Testis (tissue), 2 donors: ENCODE measurements at regions not wholly inside any gene's neighbourhood (a gene's known extent, or its start where the extent isn't known, plus 50 kb on each side); places are given as distances from the start of the nearest gene placed in this dataset.

Experiments used
- DNase-seq: peaks from one replicate; pipeline ENCODE4 v3.0.0-alpha.2; 2019
- H3K27ac ChIP-seq, 2 donors: fragments of 200-600 bp; sonication (generic); one replicate each; pipeline ENCODE4 v1.5.1; 2019
- H3K27me3 ChIP-seq: fragments of 200-600 bp; sonication (generic); one replicate; pipeline ENCODE4 v1.5.1; 2019
- H3K36me3 ChIP-seq: fragments of 200-600 bp; sonication (generic); one replicate; pipeline ENCODE4 v1.5.1; 2017; ENCODE audit warnings: low read depth; ENCODE audit errors: missing control alignments
- H3K4me1 ChIP-seq: fragments of 200-600 bp; sonication (generic); one replicate; pipeline ENCODE4 v1.5.1; 2019
- H3K4me3 ChIP-seq, 2 donors: fragments of 200-600 bp; sonication (generic); one replicate each; pipeline ENCODE4 v1.5.1; 2017 to 2019
- H3K9me3 ChIP-seq: fragments of 200-600 bp; sonication (generic); one replicate; pipeline ENCODE4 v1.5.1; 2017
- POLR2A ChIP-seq: fragments of 450-650 bp; IDR thresholded peaks from one replicate; pipeline ENCODE4 v1.6.1; 2017; ENCODE audit warnings: antibody characterized with exemption, mild to moderate bottlenecking, moderate library complexity
- WGBS, 2 donors: methylation state at CpG; one replicate each; pipeline ENCODE4 v1.1.5; 2018; 5-methylcytosine and 5-hydroxymethylcytosine counted together
- intact Hi-C: fragments of 100-400 bp; cut with DNase I; formaldehyde crosslinking; loops from one replicate; pipeline ENCODE4 v1.15.1; 2023; ENCODE audit warnings: low total_unique reads
- TF ChIP-seq, protein P1 (sequence below), 3 experiments: fragments of 450-650 bp in 2 of 3; fragments of 200-600 bp in 1 of 3; sonication (generic) in 1 of 3; IDR thresholded peaks; one replicate each; pipeline ENCODE4 v1.5.1; 2016 to 2019; ENCODE audit warnings: antibody characterized with exemption in 3 of 3, mild to moderate bottlenecking in 2 of 3, moderate library complexity in 1 of 3

DNA sequence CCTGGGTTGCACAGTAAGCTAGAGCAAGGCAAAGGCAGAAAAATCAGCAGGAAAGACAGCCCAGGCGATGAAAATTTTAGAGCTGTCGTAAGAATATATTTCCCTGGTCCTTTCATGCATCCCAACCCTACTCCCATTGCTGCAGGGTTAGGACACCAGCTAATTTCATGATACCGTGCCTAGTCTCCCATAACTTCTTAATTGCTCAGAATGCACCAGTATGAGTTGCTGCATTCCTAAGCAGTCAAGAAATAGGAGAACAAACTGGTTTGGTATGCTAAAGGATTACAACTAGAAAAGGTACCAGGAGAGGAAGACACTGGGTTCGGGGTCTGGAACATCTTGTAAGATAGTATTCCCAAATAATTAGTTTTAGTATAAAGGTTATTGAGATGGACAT, 269.4 kb upstream of the NRXN1 start:
- TF ChIP-seq, protein P1, sequence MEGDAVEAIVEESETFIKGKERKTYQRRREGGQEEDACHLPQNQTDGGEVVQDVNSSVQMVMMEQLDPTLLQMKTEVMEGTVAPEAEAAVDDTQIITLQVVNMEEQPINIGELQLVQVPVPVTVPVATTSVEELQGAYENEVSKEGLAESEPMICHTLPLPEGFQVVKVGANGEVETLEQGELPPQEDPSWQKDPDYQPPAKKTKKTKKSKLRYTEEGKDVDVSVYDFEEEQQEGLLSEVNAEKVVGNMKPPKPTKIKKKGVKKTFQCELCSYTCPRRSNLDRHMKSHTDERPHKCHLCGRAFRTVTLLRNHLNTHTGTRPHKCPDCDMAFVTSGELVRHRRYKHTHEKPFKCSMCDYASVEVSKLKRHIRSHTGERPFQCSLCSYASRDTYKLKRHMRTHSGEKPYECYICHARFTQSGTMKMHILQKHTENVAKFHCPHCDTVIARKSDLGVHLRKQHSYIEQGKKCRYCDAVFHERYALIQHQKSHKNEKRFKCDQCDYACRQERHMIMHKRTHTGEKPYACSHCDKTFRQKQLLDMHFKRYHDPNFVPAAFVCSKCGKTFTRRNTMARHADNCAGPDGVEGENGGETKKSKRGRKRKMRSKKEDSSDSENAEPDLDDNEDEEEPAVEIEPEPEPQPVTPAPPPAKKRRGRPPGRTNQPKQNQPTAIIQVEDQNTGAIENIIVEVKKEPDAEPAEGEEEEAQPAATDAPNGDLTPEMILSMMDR (IDR thresholded peaks at IDR 0.05) = no peak
- TF ChIP-seq POLR2A = no peak
- Histone ChIP-seq H3K27me3 (no peaks in the 10 kb centered on the region), H3K27ac (no peak overlapping the region), H3K4me1 (no peaks in the 10 kb centered on the region), H3K36me3 (no peaks in the 10 kb centered on the region), H3K4me3 (no peak overlapping the region), H3K9me3 (no peaks in the 10 kb centered on the region)
- DNase-seq = no peak
- intact Hi-C loops = no loop called here
- 89% methylated on average over 4 of the region's 4 CpGs for WGBS, 2 donors

DNA sequence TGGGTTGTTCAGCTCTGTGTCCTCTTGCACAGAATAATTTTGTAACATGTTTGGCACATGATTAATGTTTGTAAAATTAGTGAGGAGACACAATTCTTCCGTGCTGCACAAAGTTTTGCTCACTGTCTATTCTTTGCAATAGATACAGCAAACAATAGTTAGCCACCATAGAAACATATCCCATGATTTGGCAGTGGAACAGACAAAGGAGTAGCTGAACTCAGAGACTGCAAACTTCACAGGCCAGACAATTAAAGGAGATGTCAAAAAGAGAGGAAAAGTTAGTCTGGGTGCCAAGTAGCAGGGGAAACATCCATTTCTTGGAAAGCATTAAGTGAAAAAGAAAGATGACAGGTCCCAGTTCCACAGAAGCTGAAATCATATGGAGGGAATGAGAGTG, 267.4 kb upstream of the NRXN1 start:
- Histone ChIP-seq H3K9me3 (no peaks in the 10 kb centered on the region), H3K27me3 (no peaks in the 10 kb centered on the region), H3K36me3 (no peaks in the 10 kb centered on the region), H3K27ac (no peak overlapping the region), H3K4me1 (no peaks in the 10 kb centered on the region), H3K4me3 (no peak overlapping the region)
- intact Hi-C loops = no loop called here
- WGBS, 2 donors = 32 to 50% methylated on average over 1 of the region's 1 CpG
- no peak for TF ChIP-seq POLR2A
- TF ChIP-seq, protein P1 (IDR thresholded peaks at IDR 0.05) = no peak
- DNase-seq = no peak

DNA sequence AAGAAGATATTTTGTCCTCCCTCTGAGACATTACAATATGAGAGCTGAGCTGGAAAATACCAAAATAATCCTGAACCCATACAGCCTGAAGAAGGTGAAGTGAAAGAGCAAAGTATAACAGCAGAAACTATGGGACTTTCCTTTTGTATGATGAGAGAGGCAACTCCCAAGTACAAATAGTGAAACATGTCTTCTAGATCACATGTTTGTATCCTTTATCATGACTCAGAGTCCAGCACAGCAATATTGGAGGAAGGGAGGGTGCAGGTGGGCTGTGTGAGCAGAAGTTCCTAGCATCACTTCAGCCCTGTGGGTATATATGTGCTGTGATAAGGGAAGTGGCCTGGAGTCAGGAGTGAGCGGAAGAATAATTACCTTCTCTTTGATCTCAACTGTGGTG, 265.6 kb upstream of the NRXN1 start:
- no peak overlapping the region for H3K27ac ChIP-seq
- no peak overlapping the region for H3K4me3 ChIP-seq
- DNase-seq = no peak
- no peaks in the 10 kb centered on the region for H3K27me3 ChIP-seq
- no peaks in the 10 kb centered on the region for H3K36me3 ChIP-seq
- H3K9me3 ChIP-seq = no peaks in the 10 kb centered on the region
- intact Hi-C loops = no loop called here
- 75 to 78% methylated on average over 1 of the region's 1 CpG for WGBS, 2 donors
- no peak for TF ChIP-seq POLR2A
- TF ChIP-seq, protein P1 (IDR thresholded peaks at IDR 0.05) = no peak
- H3K4me1 ChIP-seq = no peaks in the 10 kb centered on the region

- no peaks in the 10 kb centered on the region for H3K4me1 ChIP-seq
- TF ChIP-seq, protein P1 (IDR thresholded peaks at IDR 0.05) = no peak
- no peak for TF ChIP-seq POLR2A
- H3K27ac ChIP-seq = no peak overlapping the region
- no peak overlapping the region for H3K4me3 ChIP-seq
- WGBS, 2 donors = 62 to 71% methylated on average over 5 of the region's 5 CpGs
- no peaks in the 10 kb centered on the region for H3K27me3 ChIP-seq
- intact Hi-C loops = no loop called here
- no peaks in the 10 kb centered on the region for H3K36me3 ChIP-seq
- H3K9me3 ChIP-seq = no peaks in the 10 kb centered on the region
- DNase-seq = no peak
Observed at GRCh38 chr2:51293566-51294200, 261.8 kb upstream of the NRXN1 start.
